ENCODE measurements at regions not wholly inside any gene's neighbourhood (a gene's known extent, or its start where the extent isn't known, plus 50 kb on each side); places are given as distances from the start of the nearest gene placed in this dataset.
"Not testable (repeated sequence)": the region's sequence is repeated elsewhere in the genome, so short reads cannot be mapped to it uniquely, and the experiment has no call there.

DNA sequence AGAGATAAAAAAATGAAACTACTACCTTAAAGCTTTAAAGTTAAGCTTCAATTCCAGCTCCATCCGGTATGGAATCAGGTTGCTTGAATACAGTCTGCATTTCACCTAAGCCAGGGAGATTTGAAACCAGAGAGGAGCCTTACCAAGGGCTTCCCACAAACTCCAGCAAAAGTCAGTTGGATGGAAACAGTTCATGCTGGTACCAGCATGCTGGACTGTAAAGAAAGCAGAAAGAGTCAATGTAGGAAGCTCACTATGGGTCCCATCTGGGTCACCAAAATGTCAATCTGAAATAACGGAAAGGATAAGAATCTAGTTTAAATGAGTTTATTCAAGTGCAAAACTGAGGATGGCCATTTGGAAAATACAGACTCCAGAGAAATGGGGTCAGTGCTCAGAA is 65.3 kb downstream of the CDO1 start:
- DNase-seq (ENCODE audit: low read depth) = no peak

DNA sequence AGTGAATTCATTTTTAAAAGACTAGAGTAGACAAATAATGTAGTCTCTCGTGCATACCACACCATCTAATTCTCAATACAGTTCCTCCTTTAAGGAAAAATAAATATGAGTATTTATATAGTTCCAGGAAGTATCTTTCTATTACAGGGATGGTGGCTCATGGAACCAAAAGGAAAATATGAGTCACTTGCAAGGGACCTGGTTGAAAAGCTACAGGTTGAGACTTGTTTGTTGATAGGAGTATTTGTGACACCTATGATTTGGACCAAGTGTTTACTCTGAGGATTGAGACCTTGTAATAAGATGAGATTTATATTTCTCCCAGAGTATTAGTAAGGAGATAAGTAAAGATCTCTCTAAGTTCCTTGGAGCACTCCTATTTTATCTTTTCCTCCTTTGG is 67.4 kb downstream of the CDO1 start:
- DNase-seq (ENCODE audit: low read depth) = no peak

DNA sequence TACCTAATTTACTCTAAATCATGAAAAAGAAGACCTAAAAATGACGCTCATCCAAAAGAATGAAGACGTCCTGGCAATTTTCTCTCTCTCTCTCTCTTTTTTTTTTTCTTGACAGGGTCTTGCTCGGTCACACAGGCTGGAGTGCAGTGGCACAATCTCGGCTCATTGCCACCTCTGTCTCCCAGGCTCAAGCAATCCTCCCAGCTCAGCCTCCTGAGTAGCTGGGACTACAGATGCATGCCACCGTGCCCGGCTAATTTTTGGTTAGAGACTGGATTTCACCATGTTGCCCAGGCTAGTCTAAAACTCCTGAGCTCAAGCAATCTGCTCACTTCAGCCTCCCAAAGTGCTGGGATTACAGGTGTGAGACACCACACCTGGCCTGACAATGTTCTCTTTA is 77.2 kb downstream of the CDO1 start:
- not testable (repeated sequence) for DNase-seq (ENCODE audit: low read depth)

DNA sequence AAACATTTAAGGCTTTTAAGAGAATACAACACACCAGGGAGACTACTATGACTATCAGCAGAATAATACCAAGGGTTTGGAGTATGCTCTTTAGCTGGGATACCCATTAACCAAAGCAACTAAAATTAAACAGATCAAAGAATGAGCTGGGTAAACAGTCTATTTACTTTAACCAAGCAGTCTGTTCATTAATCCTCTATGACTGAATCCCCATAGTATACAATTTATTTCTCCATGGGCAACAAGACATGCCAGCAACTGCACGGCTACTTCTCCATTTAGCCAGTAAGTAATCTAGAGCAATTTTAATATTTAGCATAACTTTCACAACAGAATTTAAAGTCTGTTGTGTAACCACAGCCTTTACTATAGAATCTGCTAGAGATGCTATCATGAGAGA is 77.6 kb downstream of the CDO1 start:
- no peak for DNase-seq (ENCODE audit: low read depth)

DNA sequence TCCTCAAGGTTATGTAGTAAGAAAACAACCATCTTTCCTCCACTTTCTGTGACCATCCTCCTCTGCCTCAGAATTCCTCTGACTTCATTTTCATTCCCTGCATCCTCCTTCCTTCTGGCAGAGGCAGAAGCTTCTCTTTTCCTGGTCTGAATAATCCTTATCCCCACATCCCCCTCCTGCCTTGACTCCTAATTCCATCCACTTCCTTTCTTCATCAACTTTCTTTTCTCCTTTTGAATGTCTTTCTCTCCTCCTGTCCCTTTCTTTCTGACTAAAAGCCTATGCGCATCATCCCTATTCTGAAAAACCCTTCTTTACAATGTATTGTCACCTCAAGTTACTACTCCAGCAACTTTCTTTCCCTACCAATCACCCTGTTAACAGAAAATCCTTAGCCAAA is 79.0 kb downstream of the CDO1 start:
- DNase-seq (ENCODE audit: low read depth) = no peak

DNA sequence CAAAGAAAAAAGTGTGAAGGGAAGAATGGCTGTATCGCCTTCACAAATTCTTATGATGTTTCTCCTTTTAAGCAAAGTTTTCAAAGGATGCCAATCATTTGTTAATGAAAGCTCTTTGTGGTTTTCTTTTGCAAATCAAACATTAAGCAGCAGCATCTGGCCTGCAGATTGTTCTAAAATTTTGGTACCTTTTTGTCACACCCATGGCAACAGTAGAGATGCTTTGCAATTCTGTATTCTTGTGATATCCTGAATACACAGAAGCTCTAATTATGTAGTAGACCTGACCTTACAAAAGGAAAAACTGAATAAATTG is 79.8 kb downstream of the CDO1 start:
- no peak for DNase-seq (ENCODE audit: low read depth)

DNA sequence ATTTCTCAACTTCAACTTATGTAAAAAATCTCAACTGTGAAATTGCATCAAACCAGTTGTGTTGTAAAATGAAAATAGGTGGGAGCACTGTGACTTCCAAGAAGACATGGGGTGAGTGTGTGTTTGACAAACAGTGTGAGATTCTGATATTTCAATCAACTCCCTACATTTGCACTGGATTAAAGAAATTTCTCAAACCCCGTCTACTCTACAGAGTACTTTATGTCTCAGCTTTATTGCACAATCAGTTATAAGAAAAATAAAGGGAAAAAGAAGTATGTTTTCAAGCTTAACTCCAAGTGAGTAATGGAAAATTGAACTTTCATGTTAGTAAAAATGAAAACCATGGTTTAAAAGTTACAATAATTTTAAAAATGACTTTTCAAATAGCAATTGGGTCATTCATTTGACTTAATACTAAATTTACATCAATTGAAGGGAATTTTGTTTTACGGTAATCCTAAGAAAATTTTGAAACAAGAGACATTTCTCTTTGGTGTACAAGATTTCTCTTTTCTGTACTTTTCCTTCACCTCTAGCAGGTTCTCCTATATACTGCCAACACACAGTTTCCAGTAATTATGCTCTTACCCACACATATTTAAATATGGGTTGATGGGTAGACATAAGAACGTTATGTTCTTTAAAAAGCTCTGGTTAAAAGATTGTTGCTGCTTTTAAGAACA is 80.3 kb downstream of the CDO1 start:
- DNase-seq (ENCODE audit: low read depth) = no peak

DNA sequence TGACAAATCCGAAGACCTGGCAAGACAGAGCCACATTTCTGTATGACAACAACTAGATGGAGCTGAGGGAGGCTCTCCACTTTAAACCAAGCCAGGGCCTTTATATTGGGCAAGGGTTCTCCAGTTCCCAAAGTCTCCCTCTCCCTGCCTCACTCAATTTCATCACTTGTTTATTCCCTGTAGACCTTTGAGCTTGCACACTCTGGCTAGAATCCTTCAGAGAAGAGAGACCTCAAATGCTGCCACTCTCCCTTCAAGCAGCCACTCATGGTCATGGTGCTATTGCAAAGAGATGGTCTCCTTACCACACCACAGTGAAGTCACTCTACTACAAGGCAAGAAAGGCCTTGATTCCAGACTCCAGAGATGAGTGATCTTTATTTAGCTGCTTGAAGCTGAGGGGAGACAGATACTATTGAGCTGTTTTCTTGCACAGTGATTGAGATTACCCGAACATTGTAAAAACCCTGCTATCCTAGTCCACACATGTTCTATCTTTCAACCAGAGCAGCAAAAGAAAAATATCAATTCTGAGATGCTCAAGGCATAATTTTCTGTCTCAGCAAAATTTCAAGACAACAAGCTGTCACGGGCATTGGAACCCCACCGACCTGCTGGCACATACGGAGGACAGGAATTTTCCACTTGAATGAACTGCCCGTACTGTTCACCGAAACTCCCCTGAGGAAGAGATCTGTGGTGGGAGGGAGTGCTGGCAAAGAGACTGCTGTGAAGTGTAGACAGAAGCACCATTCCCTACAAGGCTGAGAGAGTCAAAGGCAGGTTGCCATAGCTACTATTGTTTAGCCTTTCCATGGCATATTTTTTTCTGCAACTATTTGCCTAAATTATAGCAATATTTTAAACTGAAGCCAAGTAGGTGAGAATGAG is 81.1 kb downstream of the CDO1 start:
- no peak for DNase-seq (ENCODE audit: low read depth)

DNA sequence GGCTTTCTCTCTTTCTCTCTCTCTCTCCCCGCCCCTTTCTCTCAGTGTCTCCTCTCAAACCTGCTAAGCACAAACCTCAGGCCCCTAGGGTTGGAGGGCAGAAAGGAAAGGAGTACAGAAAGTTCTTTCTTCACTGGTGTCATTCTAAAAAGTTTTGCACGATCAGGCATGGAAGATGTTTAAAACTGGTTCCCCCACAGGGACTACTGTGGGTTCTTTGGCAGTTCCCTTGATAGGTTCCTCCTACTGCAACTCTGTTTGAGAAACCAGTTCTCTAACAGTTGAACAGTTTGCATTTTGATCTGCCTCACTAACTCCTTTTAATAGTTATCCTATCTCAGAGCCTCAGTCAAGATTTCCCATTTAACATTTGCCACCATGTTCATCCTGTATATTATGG is 82.9 kb downstream of the CDO1 start:
- DNase-seq (ENCODE audit: low read depth) = no peak

DNA sequence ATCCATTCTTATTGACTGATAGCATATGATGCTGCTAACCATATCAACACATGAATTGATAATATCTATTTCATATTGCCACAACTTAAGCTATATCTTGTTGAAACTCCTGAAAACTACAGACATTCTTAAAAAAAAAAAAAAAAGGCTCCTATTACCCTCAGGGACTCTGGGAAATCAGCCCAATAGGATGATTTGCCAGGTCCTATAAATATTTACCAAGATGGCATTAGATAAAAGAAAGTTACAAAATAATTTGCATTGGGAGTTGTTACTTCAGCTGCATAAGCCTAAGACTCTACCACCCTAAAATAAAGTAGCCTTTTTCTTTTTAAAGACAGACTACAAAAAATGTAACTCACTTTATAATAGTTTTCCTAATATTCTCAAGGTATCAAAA is 84.4 kb downstream of the CDO1 start:
- no peak for DNase-seq (ENCODE audit: low read depth)

DNA sequence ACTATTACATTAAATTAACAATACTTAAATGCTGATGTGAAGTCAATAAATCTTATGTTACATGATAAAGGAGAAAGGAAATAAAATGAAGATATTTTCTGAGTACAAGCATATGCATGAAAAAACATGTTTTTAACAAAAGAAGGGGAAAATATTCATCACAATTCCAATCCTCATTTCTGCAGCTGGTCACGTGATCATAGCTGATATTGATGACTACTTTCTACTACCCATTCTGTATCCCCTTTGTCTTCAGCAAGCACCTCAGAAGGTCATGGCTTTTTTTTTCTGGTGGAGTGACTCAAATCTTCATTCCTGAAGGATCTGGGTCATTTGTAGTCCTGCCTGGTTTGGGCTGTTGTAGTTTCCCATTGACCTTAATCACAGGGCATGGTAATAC is 90.9 kb downstream of the CDO1 start:
- DNase-seq (ENCODE audit: low read depth) = no peak

DNA sequence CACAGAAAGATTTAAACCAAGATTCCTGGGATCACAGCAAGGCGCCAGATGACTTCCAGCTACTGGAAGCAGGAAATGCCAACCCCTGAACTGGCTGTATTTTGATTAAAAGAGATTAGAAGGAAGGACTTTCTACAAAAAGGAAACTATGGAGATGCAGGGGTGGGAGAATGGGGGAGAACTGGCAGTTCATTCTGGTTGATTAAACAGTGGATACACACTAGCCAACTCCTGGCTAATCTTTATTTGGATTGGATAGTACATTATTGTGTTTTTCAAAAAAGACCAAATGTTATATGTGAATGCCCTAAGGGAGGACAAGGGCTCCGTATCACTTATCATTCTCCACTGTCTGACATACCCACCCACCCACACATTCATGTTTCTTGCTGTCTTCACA is 93.2 kb downstream of the CDO1 start:
- no peak for DNase-seq (ENCODE audit: low read depth)

DNA sequence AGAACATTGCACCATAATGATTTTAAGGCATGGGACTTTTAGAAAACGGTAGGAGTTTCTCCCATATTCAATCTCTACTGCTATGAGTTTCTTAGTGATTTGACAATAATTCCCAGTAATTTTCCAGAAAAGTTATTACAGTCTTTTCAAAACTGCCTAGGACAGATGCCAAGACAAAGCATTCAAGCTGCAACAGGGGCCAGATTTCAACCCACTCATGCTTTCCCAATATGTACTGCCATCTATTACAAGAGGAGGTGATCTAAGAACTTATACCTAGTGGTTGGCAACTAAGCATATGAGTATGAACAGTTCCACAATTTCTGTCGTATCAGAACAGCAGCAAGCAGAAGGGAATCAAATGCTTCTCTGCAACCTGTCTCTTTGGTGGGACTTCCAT is 95.1 kb upstream of the TMED7 start:
- DNase-seq (ENCODE audit: low read depth) = no peak

DNA sequence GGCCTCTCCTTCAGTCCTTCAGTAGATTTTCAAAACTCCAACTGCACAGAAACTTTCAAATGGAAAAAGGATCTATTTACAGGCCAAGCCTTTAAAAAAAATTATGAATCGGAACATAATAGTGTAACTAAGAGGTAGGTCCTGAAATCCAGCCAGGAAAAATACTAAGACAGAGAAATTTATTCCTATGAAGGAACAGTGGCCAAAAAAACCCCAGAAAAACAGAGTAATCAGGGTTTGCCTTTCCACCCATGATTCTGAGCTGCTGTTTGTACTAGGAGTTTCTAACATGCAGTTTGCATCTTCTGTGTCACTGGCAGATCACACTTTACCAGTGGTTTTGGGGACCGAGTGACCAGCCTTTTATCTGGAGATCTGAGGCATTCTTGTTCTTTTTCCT is 93.1 kb upstream of the TMED7 start:
- DNase-seq (ENCODE audit: low read depth) = no peak

DNA sequence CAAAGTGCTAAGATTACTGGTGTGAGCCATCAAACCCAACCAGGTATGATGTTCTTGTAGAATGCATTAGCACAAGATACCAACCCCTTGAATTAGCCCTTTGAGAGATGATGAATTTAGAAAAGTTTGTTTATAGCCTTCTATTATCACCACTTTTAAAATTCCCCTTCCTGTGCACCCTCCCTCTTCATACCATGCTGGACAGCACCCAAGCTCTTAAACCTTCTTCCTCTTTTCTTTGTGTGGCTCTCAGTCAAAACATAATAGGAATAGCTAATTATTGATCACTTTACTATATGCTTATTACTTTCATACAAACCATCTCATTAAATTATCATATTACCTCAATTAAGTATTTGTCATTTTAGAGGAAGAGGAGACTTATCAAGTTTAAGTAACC is 87.6 kb upstream of the TMED7 start:
- DNase-seq (ENCODE audit: low read depth) = no peak

DNA sequence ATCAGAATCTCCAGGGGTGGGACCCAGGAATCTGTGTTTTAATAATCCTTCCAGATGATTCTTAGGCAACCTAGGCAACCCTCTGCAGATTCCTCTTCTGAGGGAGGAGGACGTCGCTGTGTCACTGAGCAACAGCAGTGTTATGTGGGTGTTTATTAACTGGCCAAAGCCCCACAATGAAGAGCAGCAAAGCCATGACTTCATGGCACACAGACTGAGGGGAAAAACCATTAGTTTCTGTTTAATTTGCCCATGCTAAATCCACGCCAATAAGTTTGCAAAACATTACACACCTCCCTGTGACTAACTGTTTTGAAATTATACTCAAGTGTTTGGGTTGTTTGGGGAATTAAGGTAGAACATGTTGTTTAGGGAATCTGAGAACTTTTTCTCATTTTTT is 83.7 kb upstream of the TMED7 start:
- DNase-seq (ENCODE audit: low read depth) = no peak

DNA sequence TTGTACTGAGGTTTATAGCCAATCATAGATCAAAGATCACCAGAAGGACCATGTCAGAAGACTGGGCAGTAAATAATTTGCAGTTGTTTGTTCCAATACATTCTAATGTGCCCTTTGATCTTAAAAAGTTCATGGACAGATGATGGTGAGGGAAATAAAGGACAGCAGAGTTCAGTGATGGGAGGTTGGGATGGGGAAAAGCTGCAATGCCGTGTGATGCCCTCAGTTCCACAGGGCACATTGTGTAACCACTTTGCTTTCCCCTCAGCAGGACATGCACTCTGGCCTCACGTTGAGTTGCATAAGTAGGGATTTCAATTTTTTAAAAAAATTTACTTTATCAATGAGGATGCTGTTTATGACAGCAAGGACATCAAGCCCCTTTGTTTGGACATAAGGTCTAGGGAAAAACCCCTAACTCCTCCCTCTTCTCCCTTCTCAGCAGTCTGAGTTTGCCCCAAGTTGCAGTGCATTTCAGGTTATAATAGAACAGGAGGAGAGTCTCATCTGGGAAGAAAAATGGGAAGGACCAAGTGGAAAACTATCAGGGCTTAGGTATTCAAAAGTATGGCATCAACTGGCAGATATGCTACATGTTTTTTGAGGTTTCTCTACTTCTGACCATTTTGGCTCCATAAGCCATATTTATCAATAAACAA is 83.1 kb upstream of the TMED7 start:
- DNase-seq (ENCODE audit: low read depth) = no peak

DNA sequence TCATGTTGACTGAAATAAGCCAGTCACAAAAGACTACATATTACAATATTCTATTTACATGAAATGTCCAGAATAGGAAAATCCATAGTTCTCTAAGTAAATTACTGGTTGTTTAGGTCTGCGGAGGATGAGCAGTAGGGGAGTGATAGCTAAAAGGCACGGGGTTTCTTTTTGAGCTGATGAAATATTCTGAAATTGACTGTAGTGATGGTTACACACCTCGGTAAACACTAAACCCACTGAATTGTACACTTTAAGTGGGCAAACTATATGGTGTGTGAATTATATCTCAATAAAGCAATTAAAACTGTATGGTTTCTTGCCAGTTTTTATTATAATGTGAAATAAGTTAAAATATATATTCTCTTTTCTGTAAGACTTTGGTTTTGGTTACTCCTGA is 77.7 kb upstream of the TMED7 start:
- DNase-seq (ENCODE audit: low read depth) = no peak

DNA sequence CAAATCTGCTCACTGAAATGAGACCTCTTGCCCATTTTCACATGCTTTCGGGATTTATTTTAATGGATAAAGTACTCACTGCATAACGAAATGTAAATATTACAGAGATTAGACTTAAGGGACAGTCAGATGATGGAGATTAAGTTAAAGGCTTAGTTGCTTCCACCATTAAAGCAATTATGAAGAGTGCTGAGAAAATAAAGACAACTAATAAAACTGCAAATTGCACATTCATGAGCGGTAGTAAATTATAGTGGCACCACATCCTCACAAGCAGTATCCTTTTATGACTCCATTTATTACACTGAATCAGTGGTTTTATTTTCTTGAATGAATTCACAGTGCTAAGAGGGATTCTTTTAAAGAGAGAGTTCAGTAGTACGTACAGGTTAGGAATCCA is 76.2 kb upstream of the TMED7 start:
- no peak for DNase-seq (ENCODE audit: low read depth)

DNA sequence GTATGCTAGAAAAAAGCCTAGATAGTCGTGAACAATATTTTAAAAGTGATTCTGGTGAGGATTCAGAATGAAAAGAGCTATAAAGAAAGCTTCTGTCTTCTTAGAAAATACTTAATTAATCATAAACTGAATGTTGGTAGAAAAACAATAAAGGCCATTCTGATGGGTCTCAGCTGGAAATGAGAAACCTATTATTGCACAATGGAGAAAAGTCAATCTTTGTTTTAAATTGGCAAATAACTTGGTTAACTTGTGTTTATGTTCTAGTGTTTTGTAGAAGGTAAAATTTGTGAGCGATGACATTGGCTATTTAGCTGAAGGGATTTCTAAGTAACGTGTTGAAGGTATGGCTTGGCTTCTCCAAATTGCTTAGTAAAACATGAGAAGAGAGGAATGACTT is 74.1 kb upstream of the TMED7 start:
- no peak for DNase-seq (ENCODE audit: low read depth)

DNA sequence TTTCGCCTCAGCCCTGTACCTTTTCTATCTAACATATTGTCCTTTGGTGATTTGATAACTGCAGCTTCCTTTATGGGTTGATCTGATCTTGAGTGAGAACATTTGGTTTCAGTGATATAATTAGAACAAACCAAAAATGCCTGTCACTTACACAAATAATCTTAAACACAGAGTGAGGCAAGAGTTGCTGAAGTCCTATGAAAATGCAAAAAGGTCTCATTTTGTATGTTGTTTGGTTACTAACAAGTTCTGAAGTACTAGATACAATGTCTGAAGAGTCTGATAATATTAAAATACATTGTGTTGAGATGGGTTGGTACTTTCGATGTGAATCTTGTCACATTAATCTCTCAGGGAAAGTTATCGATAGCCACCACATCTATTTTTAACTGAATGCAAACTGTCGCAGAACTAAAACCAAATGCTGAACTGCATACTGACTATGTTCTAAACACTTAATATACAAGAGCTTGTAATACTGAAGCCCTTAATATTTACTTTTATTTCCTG is 70.4 kb upstream of the TMED7 start:
- no peak for DNase-seq (ENCODE audit: low read depth)

DNA sequence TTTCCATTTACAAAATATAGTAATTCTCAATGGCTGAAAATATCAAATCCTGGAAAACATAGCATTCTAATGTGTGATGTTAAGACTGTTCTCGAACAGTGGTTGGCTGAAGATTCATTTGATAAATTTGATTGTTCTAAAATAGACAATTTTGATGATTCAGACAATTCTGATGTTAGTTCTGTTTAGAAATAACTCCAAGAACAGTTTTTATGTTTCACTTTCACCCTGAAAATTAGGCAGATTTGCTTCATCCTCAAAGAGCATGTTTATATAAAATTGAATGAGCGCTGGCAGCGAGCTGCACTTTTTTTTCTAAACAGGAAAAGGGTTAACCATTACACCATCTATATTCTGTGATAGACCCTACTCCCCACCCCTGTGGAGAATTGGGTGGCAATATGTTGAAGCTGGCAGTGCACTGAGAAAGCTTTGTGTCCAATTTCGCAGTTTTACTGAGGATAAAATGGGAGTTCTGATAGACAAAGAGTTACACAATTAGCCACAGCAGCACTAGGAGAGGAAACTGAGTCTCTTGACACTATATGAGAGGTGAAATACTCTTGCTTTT is 69.6 kb upstream of the TMED7 start:
- DNase-seq (ENCODE audit: low read depth) = no peak
